ENCODE measurements at regions not wholly inside any gene's neighbourhood (a gene's known extent, or its start where the extent isn't known, plus 50 kb on each side); places are given as distances from the start of the nearest gene placed in this dataset.

DNA sequence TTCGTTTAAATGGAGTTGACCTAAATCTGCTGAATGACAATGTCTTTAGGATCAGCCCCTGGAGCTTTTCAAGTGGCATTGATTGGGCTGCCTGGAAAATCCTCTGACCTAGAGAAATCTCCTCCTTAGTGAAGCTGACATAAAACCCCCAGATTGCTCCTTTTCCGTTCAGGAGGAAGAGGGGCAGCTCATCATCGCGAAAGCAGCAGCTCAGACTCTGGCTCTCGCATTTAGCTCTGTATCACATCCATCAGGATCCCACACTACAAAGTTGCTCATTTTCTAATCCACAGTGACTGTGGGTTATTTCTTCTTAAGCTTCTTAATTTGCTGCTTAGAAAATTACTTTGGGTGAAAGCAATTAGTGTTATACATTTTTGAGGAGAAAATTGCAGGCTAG lies 373.7 kb downstream of the ENC1 start:
- no peak for DNase-seq (ENCODE audit: low read depth in 1 of 2, low spot score in 1 of 2)

DNA sequence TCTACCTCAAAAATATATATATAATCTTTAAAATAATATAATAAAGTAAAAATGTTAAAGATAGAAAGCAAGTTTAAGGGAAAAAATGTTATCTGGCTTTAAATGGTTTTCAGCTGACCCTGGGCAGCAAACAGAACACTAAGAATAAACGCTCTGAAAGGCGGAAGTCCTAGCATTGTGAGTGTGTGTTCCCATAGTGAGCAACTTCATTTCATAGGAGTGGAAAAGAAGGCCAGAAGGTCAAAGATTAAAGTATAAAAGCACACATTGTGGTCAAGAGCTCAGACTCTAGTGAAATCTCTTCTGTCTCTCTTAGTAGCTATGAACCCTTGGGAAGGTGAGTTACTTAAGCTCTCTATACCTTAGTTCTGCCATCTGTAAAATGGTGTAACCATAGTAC lies 374.4 kb downstream of the ENC1 start:
- DNase-seq (ENCODE audit: low read depth in 1 of 2, low spot score in 1 of 2): no peak

GRCh38 chr5:74262544-74263207 lies 377.9 kb downstream of the ENC1 start:
- no peak for DNase-seq (ENCODE audit: low read depth in 1 of 2, low spot score in 1 of 2)

DNA sequence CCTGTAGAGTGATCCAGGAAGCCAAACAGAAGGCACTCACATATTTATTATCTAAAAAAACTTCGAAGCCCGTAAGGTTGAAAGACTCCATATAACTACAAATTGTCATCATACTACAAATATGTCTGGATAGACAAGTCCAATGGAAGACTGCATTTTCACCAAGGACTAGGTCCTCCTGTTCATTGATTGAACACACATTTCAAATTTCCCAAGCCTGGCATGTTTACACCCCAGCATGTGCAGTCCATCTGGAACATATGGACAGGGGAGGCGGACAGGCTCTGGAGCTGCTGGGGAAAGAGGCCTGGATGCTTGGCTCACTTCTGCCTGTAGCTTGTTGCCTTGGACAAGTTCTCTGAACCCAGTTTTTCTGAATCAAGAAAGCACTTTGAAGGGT lies 378.7 kb downstream of the ENC1 start:
- no peak for DNase-seq (ENCODE audit: low read depth in 1 of 2, low spot score in 1 of 2)

GRCh38 chr5:74261421-74261820 lies 379.1 kb downstream of the ENC1 start:
- no peak for DNase-seq (ENCODE audit: low read depth in 1 of 2, low spot score in 1 of 2)

DNA sequence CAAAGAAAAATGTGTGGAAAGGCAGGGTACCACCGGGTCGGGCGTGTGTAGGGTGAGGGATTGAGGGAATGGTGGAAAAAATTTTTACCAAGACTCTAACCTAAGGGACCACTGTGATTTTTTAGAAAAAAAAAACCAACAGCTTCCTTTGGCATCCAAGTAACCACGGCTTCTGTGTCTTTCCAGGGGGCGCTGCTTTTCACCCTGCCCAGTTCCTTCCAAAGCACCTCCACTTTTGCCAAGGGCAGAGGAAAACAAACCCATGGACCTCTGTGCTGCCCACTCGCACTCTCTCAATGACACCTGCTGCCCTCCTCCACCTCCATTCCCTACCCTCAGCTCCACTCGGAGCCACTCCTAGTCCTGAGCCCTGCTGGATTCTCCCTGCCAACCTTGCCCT lies 381.0 kb downstream of the ENC1 start:
- no peak for DNase-seq (ENCODE audit: low read depth in 1 of 2, low spot score in 1 of 2)

GRCh38 chr5:74258314-74258665 lies 382.2 kb downstream of the ENC1 start:
- DNase-seq (ENCODE audit: low read depth in 1 of 2, low spot score in 1 of 2): no peak

- no peak for DNase-seq (ENCODE audit: low read depth in 1 of 2, low spot score in 1 of 2)
Observed at GRCh38 chr5:74257645-74258313, 382.7 kb downstream of the ENC1 start.

DNA sequence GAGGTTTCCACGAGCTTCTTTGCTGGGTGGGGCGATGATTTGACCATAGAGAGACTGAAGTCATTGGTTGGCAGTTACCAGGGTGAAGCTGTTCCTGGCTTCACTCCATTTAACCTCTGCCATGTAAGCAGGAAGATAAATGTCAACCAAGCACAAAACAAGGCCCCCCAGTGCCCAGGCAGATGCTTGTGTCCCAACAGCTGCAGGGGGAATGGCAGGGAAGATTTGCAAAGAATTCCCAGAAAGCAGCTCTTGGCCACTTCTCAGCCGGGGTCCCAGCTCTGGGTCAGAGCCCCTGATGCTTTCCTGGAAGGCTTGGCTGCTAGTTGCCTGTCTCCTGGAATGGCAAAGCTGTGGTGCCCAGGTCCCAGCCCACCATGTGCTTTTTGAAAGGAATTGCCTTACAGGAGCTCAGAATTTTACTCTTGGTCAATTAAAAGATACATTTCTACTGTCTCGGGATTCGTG lies 383.4 kb downstream of the ENC1 start:
- no peak for DNase-seq (ENCODE audit: low read depth in 1 of 2, low spot score in 1 of 2)

DNA sequence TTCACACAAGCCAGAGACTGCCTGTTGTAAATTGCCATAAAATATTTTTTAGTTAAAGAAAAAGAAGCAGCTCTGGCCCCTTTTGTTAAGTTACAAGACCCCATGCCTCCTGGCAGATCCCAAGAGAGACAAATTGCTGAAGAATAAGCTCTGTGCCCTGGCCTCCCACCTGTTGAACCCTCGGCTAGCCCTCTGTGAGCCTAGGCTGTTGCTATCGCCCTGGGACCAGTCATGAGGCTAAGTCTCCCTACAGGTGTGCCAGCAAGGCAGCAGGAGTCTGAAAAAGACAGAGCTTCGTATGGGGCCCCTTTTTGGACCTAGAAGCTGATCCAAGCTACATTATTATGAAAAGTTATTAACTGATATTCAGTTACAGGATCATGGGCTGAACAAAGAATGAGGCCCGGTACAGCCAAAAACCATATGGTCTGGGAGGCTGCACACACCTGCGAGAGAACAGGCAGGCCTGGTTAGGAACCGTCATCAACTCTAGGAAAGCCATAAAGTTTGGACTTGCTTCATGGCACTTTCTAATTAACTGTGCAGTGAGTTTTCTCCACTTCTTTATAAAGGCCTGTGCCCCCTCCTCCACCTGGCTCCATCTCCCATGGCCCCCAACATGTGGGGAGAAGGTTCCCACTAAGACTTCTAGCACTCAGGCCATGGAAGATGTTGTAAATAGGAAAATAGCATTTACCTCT lies 384.7 kb downstream of the ENC1 start:
- DNase-seq (ENCODE audit: low read depth in 1 of 2, low spot score in 1 of 2): no peak

GRCh38 chr5:74254257-74254656 lies 386.3 kb downstream of the ENC1 start:
- DNase-seq (ENCODE audit: low read depth in 1 of 2, low spot score in 1 of 2): no peak

DNA sequence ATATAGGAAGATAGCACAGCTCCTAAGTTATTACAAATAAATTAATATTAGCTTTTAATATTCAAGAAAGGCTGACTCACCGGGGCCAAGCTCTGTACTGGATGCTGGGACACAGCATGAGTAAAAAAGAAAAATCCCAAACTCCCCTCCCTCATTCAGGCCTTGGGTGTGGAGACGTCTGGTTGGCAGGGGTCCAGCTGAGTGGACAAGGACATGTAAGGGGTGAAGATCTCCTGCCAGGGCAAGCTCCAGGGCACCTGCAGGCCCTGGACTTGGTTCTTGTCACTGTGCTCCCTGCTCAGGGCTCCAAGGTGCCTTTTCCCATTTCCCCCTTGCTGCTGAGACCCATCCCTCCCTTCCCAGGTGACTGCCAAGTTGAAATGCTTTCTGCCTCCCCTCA lies 388.5 kb downstream of the ENC1 start:
- DNase-seq (ENCODE audit: low read depth in 1 of 2, low spot score in 1 of 2): no peak

DNA sequence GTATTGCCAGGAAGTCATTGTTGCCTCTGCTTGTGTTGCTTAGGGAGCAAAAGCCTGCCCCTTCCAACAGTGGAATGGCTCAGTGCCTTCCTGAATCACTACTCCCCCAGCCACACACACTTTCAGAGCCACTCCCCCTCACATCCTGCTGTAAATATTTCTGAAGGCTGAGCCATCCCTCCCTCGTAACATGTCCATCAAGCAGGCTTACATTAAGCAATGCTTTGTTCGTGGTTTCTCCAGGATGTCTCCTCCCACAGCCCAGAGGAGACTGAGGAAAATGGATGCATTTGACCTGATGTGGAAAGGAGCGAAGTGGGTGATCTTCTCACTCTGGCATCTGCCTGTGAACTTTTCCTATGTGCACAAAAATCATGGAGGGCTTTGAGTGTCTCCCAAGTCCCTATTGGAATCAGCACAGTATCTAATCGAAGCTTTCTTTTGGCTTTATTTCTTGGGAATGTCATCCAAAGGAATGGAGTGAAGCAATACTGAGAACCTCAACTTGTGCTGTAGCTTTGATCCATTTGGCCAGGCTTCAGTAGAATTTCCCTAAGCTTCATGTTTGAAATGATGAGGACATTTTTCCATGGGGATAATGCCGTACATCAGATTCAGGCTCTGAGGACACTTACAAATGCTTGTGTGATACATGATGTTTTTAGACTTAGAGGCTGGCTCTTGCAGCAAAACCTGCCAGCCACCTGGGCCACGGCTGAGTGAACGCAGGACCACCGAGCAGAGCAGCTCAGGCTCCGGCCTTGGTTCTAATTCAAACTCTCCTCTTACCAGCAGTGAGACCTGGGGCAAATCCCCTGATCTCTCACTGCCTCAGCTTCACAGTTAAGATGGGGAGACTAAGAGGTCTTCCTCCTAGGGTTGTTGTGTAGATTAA lies 389.1 kb downstream of the ENC1 start:
- DNase-seq (ENCODE audit: low read depth in 1 of 2, low spot score in 1 of 2): no peak

DNA sequence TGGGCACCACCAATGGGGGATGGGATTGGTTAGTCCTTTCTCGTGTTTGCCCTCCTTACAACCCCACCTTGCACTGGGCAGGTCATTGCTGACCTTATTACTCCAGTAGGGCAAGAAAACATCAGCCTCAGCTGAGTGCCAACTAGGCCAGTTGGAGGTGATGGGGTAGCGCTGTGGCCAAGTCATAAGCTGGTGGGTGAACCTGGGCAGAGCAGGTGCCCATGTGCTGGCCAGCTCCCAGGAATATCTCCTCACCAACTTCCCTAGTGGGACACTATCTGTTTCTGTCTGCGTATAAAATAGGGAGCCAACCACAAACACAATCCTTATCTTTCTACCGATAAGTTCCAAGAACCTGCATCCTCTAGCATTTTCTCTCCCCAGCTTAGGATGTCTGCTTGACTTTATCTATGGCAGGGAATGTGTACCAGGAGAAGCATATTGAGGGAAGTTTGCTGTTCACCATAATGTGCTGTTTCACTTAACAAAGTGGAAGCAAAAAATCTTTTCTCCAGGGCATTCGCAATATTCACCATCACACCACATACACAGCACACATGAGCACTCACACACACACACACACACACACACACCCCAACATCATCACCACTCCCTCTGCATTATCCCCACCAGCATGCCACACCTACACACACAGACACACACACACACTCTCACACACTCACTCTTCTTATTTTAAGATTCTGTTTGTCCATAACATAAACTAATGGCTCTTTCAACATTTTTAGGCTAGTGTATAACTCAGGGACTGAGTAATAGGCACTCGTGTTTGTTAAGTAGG lies 390.0 kb downstream of the ENC1 start:
- no peak for DNase-seq (ENCODE audit: low read depth in 1 of 2, low spot score in 1 of 2)

- no peak for DNase-seq (ENCODE audit: low read depth in 1 of 2, low spot score in 1 of 2)
Observed at GRCh38 chr5:74248576-74248975, 392.0 kb downstream of the ENC1 start.

DNA sequence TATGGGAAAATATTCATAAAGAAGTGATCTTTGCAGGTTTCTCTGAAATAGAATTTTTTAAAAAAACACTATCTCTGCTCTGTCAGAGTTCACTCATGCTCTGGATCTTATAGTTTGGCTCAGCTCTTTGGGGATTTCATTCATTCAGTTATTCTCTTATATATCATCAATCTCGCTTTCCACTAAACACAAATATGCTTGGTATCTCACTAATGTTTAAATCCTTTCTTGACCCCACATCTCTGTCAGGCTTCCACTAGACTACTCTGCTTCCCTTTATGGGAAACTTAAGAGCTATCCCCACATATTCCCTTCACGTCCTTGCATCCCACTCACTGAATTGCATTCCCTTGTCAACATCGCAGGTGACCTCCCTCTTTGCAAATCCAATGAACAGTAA lies 396.1 kb downstream of the ENC1 start:
- no peak for DNase-seq (ENCODE audit: low read depth in 1 of 2, low spot score in 1 of 2)

GRCh38 chr5:74243634-74244033 lies 396.9 kb downstream of the ENC1 start:
- DNase-seq (ENCODE audit: low read depth in 1 of 2, low spot score in 1 of 2): no peak

- no peak for DNase-seq (ENCODE audit: low read depth in 1 of 2, low spot score in 1 of 2)
Observed at GRCh38 chr5:74242516-74242915, 398.0 kb downstream of the ENC1 start.

GRCh38 chr5:74241751-74242140 lies 398.8 kb downstream of the ENC1 start:
- no peak for DNase-seq (ENCODE audit: low read depth in 1 of 2, low spot score in 1 of 2)
